Sigmoid colon (tissue), 4 donors: ENCODE measurements at regions not wholly inside any gene's neighbourhood (a gene's known extent, or its start where the extent isn't known, plus 50 kb on each side); places are given as distances from the start of the nearest gene placed in this dataset.

ENCODE experiments used
- CTCF ChIP-seq, 4 experiments: fragments of 450-650 bp in 3 of 4; fragments of 200-600 bp in 1 of 4; IDR thresholded peaks; one replicate each; pipeline ENCODE4 v1.5.1; 2016 to 2019; ENCODE audit warnings: antibody characterized with exemption in 4 of 4, mild to moderate bottlenecking in 3 of 4, moderate library complexity in 2 of 4
- EP300 ChIP-seq, 4 donors: sonication (generic); formaldehyde crosslinking; IDR thresholded peaks; one replicate each; pipeline ENCODE4 v1.6.1; 2017; ENCODE audit warnings: antibody characterized with exemption in 4 of 4
- POLR2A ChIP-seq, 2 donors: fragments of 450-650 bp; IDR thresholded peaks; one replicate each; pipeline ENCODE4 v1.6.1; 2016; ENCODE audit warnings: antibody characterized with exemption in 2 of 2, mild to moderate bottlenecking in 2 of 2, moderate library complexity in 2 of 2
- POLR2AphosphoS5 ChIP-seq, 4 donors: sonication (generic); formaldehyde crosslinking; IDR thresholded peaks; one replicate each; pipeline ENCODE4 v1.6.1; 2017; ENCODE audit warnings: antibody characterized with exemption in 4 of 4

DNA sequence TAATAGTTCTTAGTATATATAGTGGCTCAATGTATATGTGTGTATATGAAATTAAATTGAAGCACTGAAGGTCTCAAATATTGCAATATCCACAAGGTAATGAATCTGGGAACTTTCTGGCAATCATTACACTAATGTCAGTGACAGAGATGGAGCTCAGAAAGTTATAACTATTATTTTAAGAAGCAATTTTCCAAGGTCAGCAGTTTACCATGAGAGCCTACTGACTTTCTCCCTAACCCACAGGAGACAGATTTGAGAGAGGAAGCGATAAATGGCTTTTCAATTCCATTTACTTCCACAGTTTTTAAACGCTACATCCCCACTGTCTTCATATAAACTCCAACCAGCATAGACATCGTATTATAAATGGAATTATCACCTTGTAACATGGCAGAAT is 92.9 kb downstream of the PCTP start:
- TF ChIP-seq CTCF (IDR thresholded peaks at IDR 0.05) (no peak), POLR2A (IDR thresholded peaks at IDR 0.05) (no peak), POLR2AphosphoS5 (IDR thresholded peaks at IDR 0.05) (no peak), EP300 (IDR thresholded peaks at IDR 0.05) (no peak)
